Mesothelial cell of epicardium (in vitro differentiated cells): ENCODE measurements at regions not wholly inside any gene's neighbourhood (a gene's known extent, or its start where the extent isn't known, plus 50 kb on each side); places are given as distances from the start of the nearest gene placed in this dataset.
A peak's percentile ranks its signal among the peaks of the same experiment; 100 is the strongest.

Experiments used
- DNase-seq, 2 experiments: peaks; one replicate each; pipeline ENCODE4 v3.0.0; 2021; ENCODE audit warnings: low spot score in 2 of 2; ENCODE audit not compliant: unreplicated experiment in 2 of 2
- H3K27ac Mint-ChIP-seq: 2 replicates; pipeline ENCODE4 v1.8.0; 2021; ENCODE audit warnings: mixed read lengths
- H3K27me3 Mint-ChIP-seq: 2 replicates; pipeline ENCODE4 v1.8.0; 2021; ENCODE audit warnings: low read depth, mixed read lengths
- H3K36me3 Mint-ChIP-seq: 2 replicates; pipeline ENCODE4 v1.8.0; 2021; ENCODE audit warnings: mixed read lengths
- H3K4me1 Mint-ChIP-seq: 2 replicates; pipeline ENCODE4 v1.8.0; 2021; ENCODE audit warnings: mixed read lengths
- H3K4me3 Mint-ChIP-seq: 2 replicates; pipeline ENCODE4 v1.8.0; 2021; ENCODE audit warnings: mild to moderate bottlenecking, moderate library complexity, mixed read lengths
- H3K9me3 Mint-ChIP-seq: 2 replicates; pipeline ENCODE4 v1.8.0; 2021; ENCODE audit warnings: mixed read lengths
- TF ChIP-seq, protein P1 (sequence below): fragments of 200-600 bp; sonication (generic); IDR thresholded peaks from one replicate; pipeline ENCODE4 v1.5.0; 2021; ENCODE audit warnings: antibody characterized with exemption; ENCODE audit not compliant: unreplicated experiment

DNA sequence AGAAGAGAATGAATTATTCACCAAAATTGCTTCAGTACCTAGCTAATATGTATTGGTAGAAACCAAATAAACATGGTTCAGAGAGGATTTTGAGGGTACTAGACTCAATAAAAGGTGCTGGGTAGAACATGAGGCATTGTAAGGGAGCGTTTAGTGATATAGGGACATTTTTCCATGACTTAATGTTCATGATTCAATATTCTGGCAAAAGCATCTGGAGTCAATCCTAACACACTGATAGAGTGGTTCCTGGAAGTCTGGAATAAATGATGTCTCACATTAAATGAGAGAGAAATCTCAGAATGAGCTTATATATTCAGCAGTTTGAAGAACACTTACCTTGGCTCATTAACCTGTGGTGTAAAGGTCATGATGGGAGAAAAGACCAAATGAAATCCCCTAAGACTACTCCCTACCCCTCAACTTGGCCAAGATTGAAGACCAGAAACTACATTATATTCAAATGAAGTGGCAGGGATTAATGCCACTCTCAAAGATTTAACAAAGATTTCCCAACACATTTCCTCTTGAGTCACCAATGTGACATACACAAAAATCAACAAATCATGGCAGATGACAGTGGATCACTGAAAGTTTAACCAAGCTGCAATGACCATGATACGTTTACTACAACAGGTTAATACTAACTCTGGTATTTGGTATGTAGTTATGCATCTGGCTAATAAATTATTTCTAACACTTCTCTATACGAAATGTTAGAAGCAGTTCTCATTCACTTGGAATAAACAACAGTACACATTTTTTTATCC lies 309.5 kb downstream of the SATB2 start:
- DNase-seq, result no peak
- TF ChIP-seq, protein P1, sequence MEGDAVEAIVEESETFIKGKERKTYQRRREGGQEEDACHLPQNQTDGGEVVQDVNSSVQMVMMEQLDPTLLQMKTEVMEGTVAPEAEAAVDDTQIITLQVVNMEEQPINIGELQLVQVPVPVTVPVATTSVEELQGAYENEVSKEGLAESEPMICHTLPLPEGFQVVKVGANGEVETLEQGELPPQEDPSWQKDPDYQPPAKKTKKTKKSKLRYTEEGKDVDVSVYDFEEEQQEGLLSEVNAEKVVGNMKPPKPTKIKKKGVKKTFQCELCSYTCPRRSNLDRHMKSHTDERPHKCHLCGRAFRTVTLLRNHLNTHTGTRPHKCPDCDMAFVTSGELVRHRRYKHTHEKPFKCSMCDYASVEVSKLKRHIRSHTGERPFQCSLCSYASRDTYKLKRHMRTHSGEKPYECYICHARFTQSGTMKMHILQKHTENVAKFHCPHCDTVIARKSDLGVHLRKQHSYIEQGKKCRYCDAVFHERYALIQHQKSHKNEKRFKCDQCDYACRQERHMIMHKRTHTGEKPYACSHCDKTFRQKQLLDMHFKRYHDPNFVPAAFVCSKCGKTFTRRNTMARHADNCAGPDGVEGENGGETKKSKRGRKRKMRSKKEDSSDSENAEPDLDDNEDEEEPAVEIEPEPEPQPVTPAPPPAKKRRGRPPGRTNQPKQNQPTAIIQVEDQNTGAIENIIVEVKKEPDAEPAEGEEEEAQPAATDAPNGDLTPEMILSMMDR, result no peak
- Mint-ChIP-seq H3K27ac (no peak overlapping the region), H3K9me3 (peaks cover 9% of the 10 kb centered on the region), H3K4me1 (no peaks in the 10 kb centered on the region), H3K36me3 (no peaks in the 10 kb centered on the region), H3K27me3 (peaks cover 2% of the 10 kb centered on the region), H3K4me3 (no peak overlapping the region)

DNA sequence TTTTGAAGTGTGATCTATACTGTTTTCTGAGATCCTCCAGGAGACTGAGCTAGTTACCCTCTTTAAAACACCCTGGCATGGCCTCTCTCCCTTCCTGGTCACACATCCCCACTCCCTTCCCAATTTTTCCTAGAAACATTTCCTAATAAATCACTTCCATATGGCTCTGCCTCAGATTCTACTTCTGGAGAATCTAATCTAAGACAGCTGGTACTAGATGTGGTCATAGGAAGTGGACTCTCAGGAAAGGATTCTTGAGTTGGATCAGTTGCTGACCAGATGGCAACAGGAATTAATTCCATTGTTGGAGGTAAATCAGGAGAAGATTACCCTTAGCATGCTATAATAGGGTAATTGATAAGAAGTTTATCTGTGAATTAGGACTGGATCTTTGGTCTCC lies 310.5 kb downstream of the SATB2 start:
- no peak for DNase-seq
- Mint-ChIP-seq H3K36me3 (no peaks in the 10 kb centered on the region), H3K27ac (no peak overlapping the region), H3K4me3 (no peak overlapping the region), H3K27me3 (no peaks in the 10 kb centered on the region), H3K9me3 (peaks cover 11% of the 10 kb centered on the region), H3K4me1 (no peaks in the 10 kb centered on the region)
- TF ChIP-seq, protein P1, result no peak

DNA sequence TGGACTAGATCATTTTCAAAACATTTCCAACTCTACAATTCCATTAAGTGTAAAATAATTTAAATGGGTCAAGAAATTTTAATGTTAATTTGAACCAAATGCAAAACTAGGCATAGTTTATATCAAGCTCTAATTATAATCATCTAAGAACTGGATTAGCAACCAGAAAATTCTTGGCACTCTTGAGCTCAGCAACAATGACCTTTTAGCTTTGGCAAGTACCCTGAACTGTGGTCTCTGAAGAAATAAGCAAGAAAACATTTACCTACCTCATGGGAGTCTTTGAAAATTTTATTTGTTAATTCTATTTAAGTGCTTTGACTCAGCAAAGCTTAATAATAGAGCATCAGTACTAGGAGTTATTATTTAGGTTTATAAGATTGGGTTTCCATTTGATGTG lies 313.2 kb downstream of the SATB2 start:
- no peaks in the 10 kb centered on the region for H3K36me3 Mint-ChIP-seq
- peaks cover 25% of the 10 kb centered on the region for H3K9me3 Mint-ChIP-seq
- H3K27ac Mint-ChIP-seq, result no peak overlapping the region
- TF ChIP-seq, protein P1, result no peak
- no peak overlapping the region for H3K4me3 Mint-ChIP-seq
- no peaks in the 10 kb centered on the region for H3K27me3 Mint-ChIP-seq
- no peaks in the 10 kb centered on the region for H3K4me1 Mint-ChIP-seq
- no peak for DNase-seq

DNA sequence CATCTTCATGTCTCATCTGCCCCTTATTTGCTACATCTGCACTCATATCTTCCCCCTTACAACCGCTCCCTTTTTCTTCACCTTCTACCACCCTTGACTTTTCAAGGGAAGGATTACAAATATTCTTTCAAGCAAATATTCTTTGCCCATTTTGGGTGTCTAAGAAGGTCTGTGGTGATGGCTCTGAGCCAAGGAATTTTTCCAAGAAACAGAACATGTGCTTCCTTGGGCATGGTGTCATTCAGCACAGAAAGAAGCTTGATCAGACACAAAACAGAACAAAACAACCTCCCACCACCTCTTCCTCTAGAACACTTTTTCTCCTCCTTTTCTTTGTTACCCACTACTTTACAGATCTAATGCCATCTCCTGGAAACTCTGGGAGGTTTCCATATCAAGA lies 313.7 kb downstream of the SATB2 start:
- Mint-ChIP-seq H3K4me1 (no peaks in the 10 kb centered on the region), H3K9me3 (peaks cover 21% of the 10 kb centered on the region), H3K27ac (no peak overlapping the region), H3K27me3 (no peaks in the 10 kb centered on the region), H3K36me3 (no peaks in the 10 kb centered on the region), H3K4me3 (no peak overlapping the region)
- TF ChIP-seq, protein P1, result no peak
- DNase-seq, result no peak

DNA sequence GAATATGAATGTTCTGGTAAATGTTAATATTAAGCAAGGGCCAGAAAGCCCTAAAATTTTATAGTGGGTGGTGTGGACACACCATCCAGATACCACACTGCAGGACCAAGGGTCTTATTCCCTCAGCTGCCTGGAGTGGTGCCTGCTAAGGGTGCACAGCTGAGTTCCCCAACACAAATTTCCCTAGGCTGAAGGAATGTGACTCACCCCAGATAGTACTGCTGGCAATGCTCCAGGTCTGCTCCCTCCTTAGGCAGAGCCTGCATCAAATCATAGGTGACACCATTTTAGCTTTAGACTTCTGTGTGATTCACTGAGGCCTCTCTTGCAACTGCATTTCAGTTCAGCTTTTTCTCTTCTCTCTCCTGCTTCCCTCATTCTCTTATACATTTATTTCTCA lies 321.1 kb downstream of the SATB2 start:
- H3K9me3 Mint-ChIP-seq, result peaks cover 13% of the 10 kb centered on the region
- H3K27me3 Mint-ChIP-seq, result no peaks in the 10 kb centered on the region
- H3K27ac Mint-ChIP-seq, result no peak overlapping the region
- peaks cover 4% of the 10 kb centered on the region for H3K4me1 Mint-ChIP-seq
- no peak overlapping the region for H3K4me3 Mint-ChIP-seq
- H3K36me3 Mint-ChIP-seq, result no peaks in the 10 kb centered on the region
- TF ChIP-seq, protein P1, result no peak
- DNase-seq, result peak in 1 of 2 experiments; percentile 50
